OCI-M2 (cell line): ENCODE measurements at regions not wholly inside any gene's neighbourhood (a gene's known extent, or its start where the extent isn't known, plus 50 kb on each side); places are given as distances from the start of the nearest gene placed in this dataset.

Experiments used
- DNase-seq: peaks from one replicate; lab custom pipeline; 2025; ENCODE audit not compliant: unreplicated experiment; lab: John Stamatoyannopoulos, UW

DNA sequence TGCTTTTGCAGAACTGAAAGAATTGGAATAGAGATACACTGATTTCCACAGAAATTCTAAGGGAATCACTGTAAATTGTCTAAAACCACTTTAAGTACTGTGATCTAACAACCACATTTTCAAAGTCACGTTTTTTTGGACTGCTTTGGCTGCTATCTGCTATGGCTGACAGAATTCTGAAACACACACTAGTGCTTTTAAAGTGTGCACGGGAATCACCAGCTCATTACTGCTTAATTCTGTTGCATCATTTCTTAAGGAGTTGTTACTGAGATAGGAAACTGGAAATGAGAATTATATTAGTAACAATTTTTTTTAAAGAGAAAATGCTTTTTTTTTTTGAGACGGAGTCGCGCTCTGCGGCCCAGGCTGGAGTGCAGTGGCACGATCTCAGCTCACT is 716.5 kb upstream of the NRSN1 start:
- DNase-seq, result no peak

- no peak for DNase-seq
These were observed 715.6 kb upstream of the NRSN1 start for GRCh38 chr6:23410439-23410838.

DNA sequence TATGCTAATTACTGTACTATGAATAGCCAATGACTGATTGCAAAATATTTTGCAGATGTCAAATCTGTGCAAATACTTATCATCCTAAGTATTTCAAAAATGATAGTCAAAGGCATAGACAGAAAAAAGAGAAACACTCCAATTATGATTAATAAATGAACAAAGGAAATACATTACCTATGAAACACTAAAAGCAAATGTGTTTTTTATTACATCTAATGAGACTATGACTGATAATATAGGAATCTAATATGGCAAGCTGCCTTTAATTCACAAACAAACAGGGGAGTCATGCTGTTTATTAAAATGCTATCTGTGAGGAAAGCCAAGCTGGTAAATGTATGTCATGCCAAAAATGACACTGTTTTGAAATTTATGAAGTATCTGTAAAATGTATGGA is 713.2 kb upstream of the NRSN1 start:
- no peak for DNase-seq

DNA sequence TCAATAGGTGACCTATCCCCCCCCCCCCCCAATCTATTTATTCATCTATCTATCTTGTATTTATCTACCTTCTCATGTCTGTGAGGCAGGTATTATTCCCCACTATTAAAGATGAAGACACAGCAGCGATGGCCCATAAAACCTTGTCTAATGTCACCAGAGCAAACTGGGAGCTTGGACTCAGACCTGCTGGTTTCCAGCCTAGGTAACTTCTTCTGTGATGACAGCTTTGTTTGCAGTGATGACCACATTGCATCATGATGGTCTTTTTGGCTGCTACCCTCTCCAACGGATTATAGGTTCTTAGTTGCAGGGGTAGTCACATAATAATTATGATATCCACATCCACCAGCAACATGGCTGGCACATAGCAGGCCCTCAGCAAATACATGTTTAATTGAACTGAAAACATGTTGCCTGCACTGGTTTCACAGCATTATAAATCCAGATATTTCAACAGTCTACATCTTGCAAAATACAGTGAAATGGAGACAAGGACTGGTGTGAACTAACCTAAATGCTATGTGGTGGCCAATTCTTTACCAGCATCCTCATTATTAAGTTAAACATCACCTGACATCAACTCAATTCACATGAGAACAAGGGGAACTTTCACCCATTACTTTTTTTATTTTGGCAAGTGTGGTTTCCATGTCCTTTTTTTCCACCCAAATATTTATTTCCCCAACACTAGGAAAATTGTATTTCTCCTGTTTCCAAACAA is 712.5 kb upstream of the NRSN1 start:
- DNase-seq, result no peak

- DNase-seq, result peak; percentile 11
These were observed 712.0 kb upstream of the NRSN1 start for GRCh38 chr6:23414051-23414445.

DNA sequence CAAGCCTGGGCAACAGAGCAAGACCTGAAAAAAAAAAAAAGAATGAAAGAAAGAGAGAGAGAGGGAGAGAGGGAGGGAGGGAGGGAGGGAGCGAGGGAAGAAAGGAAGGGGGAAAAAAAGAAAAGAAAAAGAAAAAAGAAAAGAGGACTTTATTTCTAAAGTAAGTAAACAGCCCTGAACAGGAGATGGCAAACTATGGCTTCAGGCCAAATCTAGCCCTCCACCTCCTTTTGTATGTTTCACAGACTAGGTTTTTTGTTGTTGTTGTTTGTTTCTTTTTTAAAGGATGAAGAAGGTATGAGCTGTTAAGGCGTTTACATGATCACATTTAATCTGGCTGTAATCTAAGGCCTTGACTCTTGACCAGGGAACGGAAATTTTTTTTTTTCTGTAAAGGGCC is 711.1 kb upstream of the NRSN1 start:
- DNase-seq, result no peak

- no peak for DNase-seq
These were observed 710.1 kb upstream of the NRSN1 start for GRCh38 chr6:23415819-23416427.

GRCh38 chr6:23417133-23417532 is 708.9 kb upstream of the NRSN1 start:
- no peak for DNase-seq

DNA sequence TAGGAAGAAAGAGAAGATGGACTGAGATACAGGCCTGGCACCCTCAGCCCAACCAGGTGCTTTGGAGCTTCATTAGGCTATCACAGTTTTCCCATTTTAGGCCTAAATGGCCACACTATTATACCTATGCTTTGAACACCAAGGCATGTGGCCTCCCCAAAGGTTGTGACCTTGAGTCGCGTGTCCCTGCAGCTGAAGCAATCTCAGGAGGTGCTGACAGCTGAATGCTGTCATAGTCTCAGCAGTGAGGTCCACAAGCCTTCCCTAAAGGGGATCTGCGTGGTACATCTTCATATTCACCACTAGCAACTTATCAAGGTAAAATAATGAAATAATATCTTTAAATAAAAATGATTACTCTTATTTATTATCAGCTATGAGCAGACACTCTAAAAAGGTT is 707.9 kb upstream of the NRSN1 start:
- DNase-seq, result no peak

GRCh38 chr6:23419046-23419445 is 707.0 kb upstream of the NRSN1 start:
- DNase-seq, result no peak

GRCh38 chr6:23420659-23421350 is 705.2 kb upstream of the NRSN1 start:
- no peak for DNase-seq

- DNase-seq, result no peak
These were observed 701.4 kb upstream of the NRSN1 start for GRCh38 chr6:23424584-23424983.

DNA sequence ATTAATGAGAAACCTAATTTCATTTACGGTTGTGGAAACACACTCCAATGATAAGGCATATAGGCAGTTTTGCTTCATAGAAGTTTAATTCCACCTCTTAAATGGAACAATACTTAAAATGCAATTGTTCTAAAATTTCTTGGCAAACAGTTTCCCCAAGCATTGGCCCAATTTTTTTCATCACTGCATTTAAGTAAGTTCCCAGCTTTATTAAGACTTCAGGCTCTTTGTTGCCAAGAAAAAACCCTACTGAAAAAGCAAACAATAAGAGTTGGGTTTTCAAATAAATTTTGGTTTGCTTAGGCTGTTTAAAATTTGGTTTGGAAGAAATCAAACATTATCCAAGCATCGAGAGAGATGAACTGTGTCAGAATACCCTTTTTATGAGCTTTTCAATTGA is 690.9 kb upstream of the NRSN1 start:
- DNase-seq, result no peak

GRCh38 chr6:23435798-23436197 is 690.2 kb upstream of the NRSN1 start:
- DNase-seq, result no peak

DNA sequence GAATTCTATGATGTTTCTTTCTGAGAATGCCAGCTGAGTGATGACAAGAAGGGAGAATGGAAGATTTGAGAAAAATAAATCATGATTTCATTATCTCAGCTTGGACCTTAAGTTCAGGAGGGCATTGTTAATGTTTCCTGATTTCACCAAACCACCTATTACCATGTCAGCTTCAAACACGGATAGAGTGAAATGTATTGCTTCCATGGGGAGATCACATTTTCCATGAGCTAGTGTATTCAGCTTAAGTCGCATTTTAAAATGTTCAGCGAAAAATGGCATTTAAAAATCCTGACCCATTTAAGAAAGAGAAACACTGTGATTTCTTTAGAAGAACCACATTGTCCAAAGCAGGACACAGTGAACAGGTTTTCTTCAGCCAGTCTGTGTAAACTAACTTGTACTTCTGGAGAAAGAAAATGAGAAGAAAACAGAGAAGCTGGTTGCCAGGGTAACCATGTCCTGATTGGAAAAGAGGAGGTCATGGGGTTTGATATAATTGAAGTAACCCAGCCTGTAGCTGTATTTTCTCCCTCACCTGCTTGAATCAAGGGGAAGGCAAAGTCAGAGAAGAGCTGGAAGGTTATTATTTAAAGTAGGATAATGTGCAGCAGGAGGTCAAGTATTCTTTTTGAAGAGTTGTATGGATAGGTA is 684.1 kb upstream of the NRSN1 start:
- no peak for DNase-seq

DNA sequence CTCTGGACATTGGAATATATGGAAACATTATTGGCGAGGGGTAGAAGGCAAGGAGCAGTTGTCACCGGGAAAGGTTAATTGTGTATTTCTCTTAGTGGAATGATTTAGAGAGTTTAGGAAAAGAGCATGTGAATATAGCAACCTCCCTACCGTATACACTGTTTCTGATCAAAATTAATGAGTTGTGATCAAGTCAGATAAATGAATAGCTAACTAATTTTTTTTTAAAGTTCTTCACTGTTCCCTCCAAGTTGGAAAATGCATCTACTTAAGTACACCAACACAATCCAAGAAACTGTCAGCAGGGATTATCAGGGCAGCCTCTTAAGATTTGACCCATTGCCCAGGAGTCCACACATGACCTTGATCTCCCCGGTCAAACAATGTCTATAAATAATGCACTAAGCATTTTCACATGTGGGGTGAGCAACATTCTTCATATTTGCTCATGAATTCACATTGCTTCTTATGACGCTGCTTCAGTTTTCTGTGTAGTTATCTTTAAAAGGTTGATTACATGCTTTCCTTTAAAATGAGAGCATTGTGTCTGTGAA is 680.8 kb upstream of the NRSN1 start:
- no peak for DNase-seq

DNA sequence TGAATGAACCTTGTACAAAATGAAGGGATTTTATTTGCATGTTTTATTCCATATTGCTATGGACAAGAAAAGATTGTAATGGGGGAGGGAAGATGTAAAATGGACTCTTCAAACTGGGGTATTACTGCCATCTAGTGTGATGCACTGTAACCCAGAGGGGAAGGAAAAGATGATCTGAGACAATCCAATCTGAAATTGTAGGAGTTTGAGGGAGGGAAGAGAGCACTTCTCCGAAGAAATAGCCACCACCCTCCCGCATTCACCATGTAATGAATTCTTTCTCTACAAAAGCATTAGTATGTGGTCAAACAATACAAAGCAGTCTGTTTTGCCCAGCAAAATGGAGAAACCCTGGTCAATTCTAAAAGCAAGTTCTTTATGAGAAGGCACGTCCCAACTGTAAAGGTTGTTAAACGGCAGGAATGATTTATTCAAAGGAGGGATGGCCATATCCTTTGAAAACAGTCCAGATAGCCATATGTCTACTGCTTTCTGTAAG is 679.5 kb upstream of the NRSN1 start:
- no peak for DNase-seq

- DNase-seq, result no peak
These were observed 678.3 kb upstream of the NRSN1 start for GRCh38 chr6:23447731-23448130.

DNA sequence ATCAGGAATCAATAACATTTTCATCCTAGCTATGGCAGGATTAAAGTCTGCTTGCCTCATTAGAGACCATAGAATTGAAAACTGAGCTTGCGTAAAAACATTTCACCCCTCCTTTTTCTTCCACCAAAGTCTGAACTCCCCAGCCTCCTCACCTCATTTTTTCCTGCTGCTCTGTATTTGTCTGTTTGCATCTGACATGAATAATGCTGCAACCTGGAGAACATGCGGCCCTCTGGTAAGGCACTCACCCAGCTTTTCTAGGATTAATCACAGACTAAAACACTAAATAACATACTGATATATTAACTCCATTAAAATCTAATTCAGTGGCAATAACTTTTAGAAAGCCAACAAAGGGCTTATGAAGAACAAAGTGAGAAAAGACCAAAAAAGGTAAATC is 677.7 kb upstream of the NRSN1 start:
- DNase-seq, result no peak

DNA sequence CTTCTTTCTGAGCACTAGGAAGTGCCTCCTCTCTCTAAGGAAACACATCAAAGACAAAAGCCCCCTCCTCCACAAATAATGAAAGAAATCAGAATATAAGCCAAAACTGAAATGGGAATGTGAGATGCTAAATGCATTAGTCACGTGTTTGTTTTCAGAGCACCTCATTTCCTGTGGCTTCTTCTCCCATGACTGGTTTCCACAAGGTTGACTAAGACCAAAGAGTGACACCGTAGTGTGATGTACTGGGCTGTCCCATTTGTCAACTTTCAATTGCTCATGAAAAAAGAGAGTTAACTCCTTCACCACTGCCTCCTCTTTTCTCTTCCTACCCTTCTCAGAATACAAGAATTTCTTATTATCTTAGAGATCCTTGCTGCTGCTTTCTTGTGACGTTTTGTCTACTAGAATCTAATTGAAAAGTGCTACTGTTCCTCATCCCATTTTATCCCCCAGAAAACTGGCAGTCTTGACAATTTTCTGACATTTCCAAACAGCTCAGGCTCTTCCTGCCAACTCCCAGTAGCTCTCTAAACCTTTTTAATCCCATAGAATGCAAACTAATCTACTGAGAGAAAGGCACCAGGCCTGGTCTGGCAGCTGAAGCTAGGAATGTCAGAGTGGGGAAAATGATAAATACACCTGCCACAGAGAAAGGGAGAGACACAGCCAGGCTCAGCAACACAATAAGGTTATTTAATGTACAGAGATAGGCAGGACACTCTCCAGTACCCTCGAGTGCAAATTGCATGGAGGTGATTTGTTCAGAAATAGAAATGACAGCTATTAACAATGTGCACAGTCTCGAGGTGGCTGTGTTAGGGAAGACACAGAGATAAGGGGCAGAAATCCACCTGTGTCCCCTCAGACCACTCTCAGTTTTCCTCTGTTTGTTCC is 671.7 kb upstream of the NRSN1 start:
- DNase-seq, result no peak
